KG1 (cell line): ENCODE measurements at regions not wholly inside any gene's neighbourhood (a gene's known extent, or its start where the extent isn't known, plus 50 kb on each side); places are given as distances from the start of the nearest gene placed in this dataset.
"Not testable (repeated sequence)": the region's sequence is repeated elsewhere in the genome, so short reads cannot be mapped to it uniquely, and the experiment has no call there.

ENCODE experiments used
- DNase-seq: peaks from one replicate; lab custom pipeline; 2025; lab: John Stamatoyannopoulos, UW

DNA sequence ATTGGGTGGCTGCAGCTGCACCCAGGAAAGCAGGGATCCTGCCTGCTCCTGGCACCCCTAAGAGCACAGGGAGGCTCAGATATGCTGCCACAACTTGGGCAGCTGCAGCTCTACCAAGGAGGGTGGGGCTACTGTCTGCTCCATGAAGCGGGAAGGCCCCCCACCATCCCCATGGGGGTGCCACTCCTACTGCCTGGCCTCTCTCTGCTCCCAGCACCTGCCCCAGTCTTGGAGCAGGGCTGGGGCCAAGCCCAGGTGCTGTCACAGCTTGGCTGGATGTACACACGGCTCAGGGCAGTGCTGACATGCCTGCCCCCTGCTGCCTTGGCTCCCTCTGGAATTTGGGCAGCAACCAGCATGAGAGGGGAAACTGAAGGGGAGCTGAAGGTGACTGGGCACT is 214.7 kb upstream of the PLPPR1 start:
- no peak for DNase-seq

DNA sequence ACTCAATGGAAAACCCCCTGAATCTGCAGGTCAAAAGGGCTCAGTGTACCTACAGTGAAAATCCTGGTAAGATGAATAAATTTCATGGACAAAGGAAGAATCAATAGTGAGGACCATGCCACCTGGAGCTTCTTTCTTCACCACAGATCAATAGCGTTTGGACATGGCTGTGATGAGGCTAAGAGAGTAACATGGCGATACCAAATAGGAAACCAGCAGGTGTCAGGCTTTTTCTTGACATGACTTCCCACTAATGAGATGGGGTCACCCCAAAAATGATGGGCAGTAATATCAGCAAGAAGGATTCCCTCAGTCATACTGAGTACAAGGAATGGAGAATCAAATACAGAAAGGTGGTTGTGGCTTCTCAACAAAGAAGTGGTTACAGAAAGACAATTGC is 208.5 kb upstream of the PLPPR1 start:
- DNase-seq = no peak

DNA sequence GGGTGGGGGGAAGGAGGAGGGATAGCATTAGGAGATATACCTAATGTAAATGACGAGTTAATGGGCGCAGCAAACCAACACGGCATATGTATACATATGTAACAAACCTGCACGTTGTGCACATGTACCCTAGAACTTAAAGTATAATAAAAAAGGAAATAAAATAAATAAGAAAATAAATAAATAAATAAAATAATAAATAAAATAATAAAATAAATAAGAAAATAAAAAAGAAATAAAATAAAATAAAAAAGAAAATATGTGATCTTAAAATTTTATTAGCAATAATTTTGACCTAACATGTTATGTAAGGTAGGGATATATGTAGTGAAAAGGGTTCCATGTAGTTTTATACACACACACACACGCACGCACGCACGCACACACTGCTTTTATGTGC is 195.5 kb upstream of the PLPPR1 start:
- not testable (repeated sequence) for DNase-seq

DNA sequence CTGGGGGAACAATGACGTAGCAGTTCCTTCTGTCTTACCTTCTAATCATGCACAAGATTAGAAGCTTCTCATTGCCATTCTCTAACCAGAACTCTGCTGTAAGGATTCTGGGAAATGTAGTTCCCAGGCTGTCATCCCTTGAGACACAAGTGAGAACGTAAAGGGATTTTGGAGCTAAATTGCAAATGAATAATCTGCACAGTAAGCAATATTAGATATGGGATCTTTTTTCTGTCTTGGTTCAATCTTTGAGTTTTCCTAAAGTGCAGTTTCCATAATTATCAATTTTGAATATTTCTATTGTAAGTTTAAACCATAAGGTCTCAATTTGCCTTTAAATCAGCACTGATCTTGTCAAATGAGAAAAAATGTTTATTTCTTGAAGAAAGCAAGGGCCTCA is 189.7 kb upstream of the PLPPR1 start:
- no peak for DNase-seq

DNA sequence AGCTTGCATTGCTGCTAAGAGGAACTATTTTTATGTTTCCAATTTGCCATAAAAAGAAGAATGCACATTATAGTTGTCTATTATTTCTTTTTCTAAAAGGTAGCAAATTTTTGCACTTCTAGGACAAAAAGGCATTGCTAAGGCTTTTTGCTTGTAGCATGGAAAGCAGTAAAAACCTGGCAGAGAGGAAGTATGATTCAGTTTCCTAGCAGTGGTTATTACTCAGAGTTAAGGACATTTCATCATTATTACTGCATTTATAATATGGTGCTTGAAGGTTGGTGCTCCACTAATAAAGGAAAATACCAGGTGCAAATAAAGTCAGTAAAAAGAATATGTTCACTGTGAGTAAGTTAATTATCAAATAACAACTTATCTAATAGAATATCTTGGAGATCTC is 179.8 kb upstream of the PLPPR1 start:
- no peak for DNase-seq

DNA sequence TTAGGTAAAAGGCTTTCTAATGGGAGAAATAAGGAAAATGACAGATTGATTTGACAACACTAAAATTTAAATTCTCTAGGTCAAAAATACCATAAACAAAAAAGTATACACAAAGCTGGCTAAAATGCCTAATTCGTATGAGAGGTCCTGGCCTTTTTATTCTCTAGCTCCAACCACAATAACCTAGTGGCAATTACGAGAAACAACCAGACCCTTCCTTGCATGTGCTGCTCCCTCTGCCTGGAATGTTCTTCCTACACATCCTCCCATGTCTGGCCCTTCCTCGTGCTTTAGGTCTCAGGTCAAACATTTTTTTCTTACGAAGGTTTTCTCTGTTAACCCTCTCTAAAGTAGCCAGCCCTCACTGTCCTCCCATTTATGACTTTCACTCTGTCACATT is 176.4 kb upstream of the PLPPR1 start:
- no peak for DNase-seq

DNA sequence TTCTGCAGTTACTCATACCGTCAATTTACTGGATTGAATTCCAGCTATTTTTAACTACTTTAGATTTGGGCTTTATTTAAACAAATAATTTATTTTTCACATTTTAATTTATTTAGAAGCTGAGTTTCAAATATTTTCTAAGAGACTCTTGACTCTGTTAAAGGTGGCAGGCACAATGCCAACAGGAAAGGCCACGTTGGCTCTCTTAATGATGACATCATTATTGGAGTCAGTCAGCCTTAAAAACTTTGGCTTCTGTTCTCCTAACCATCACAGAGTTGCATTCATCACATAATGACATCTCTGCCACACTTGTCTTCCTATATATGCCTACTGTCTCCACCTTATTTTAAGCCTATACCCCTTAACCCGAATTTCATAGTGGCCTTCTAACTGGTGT is 172.3 kb upstream of the PLPPR1 start:
- DNase-seq = no peak

DNA sequence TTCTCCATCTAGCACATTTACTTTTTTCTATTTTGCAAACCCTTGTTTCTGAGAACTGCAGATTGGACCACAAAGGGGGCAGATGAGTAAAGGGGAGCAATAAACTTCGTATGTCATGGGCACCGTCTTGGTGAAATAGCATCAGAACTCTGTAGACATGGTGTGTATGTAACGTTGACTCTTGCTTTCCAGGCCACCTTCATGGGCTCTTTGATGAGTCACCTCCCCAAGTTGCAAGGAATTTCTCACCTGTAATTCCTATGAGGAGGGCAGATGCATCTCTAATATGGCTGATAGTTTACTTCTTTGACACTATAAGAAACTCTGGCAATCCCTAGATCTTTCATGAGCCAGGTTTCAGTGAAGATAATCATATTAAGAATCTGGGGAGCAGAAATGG is 163.4 kb upstream of the PLPPR1 start:
- no peak for DNase-seq

DNA sequence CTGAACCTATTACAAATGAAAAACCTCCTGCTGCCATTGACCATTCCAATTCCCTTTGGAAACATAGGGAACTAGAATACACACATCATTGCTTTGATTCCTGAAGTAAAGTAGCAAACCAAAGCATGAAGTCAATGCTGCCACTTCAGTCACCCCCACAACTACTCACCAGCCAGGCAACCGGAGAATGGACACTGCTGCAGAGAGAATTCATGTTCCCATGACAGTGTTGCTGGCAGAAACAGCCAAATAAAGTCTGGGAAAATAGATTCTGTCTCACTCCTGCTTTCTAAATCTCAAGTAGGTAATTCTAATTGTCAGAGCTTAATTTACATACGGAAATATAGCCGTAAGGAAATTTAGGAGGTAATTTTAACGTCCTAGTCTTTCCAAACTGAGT is 162.9 kb upstream of the PLPPR1 start:
- no peak for DNase-seq

DNA sequence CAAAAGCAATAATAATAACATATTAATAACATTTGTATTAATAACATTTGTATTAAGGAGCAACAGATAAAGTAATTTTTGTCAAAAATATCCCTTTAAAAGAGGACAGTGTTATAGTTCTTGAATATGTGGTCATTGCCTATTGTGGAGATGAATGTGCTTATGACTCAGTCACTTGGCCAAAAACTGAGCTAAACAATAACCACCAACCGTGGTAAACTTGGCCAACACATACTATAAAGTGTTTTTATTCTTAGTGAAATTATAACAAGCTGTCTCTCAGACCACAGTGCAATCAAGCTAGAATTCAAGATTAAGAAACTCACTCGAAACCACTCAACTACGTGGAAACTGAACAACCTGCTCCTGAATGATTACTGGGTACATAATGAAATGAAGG is 159.2 kb upstream of the PLPPR1 start:
- DNase-seq = no peak

DNA sequence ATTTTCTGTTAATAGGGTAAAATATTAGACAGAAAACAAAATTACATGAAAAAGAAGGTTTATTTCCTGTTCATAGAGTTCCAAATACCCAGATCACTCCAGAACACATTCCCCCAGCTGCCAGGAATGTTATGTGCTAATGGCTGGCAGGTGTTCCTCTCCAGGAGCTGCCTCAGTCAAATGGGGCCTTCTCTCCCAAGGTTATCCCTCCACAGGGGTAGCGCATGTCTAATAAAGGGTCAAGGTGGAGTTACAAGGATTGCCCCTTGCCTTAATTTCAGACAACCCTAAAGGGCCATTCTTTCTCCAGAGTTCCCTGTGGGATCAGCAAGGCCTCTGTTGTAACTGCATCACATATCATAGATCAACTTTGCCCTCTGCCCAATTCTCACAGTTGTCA is 148.6 kb upstream of the PLPPR1 start:
- DNase-seq = no peak

DNA sequence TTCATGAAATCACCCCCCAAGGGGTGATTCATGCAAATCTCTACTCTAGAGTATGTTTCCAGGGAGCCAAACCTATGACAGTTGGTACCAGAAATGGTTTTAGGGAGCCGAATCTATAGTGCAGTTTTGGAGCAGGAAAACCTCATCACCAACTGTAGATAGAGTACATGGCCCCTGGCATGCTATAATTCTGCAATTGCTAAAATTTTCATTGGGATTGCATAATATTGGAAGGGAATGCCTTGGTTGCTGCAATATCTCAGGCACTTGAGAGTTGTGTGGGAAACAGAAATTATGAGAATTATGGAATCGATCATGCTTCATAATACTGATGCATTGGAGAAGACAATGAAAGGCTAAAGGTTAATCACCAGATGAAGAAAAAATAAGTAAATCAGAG is 148.2 kb upstream of the PLPPR1 start:
- DNase-seq = no peak

DNA sequence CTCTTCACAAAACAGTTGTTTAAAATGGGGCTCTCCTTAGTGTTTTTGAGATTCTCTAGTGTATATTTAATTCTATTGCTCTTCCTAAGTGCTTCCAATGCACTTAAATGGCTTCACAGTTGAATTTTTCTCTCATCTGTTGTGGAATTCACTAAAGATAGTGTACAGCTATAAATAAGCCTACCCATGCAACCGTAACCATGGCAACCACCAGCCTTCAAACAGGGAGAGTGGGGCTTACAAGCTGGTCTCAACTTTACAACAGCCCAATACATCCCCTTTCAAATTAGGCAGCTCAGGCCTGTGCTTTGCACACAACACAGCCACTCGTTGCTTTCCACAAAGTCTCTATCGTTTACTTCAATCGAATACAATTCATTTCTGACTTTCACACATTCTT is 144.0 kb upstream of the PLPPR1 start:
- no peak for DNase-seq

DNA sequence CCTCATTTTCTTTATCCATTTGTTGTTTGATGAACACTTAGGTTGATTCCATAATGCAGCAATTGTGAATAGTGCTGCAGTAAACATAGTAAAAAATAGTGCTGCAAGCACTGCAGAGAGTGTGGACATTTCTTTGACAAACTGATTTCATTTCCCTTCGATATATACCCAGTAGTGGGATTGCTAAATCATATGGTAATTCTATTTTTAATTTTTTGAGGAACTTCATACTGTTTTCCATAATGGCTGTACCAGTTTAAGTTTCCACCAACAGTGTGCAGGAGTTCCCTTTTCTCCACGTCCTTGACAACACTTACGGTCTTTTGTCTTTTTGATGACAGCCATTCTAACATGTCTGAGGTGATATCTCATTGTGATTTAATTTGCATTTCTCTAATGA is 138.2 kb upstream of the PLPPR1 start:
- DNase-seq = no peak

DNA sequence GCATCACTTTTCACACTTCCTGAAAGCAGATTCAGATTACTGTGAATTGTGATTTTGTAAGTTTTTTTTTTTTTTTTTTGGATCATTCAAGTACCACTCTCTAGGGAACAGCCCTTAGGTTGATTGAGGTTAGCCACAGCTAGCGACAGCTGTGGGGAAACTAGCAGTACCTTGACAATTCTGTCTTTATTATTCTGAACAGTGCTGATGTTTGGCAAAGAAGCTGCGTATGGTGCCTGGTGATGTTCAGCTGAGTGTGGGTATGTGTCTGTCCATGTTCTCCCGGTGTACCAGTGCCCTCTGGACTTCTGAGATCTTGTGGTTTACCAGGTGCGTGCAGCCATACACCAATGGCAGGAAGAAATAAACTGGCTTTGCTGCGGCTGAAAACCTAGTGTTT is 117.3 kb upstream of the PLPPR1 start:
- DNase-seq = no peak

DNA sequence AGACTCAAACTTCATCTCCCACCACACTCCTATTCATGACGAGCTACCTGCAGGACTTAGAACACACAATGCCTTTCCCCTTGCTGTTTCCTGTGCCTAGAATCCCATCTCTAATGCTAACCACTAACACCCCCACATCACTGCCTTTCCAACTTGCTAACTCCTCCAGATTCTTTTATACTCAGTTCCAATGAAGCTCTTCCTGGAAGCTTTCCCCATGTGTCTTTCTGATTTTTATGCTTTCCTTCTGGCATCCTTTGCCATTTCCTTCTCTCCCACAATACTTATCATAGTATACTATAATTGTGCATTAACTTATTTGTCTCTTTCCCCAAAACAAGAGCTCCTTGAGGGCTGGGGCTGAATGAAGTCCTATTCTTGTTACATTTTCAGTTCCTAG is 115.3 kb upstream of the PLPPR1 start:
- DNase-seq = no peak

DNA sequence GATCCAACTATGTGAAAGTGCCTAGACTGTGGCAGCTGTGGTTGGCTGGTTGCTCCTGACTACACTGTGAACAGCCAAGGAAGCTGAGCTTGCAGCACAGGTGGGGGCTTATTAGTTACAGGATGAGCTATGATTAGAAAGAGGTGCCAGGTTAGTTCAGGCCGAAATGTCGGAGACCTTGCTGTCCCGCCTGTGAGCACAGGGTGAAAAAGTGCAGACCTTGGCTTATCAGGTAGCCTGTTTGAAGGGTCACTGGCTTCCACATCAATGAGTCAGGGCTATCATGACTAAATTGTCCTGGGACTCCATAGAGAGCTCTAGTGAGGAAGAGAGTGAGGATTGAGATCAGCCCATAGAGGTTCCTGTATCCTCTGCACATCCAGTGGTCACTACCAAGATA is 114.3 kb upstream of the PLPPR1 start:
- no peak for DNase-seq

DNA sequence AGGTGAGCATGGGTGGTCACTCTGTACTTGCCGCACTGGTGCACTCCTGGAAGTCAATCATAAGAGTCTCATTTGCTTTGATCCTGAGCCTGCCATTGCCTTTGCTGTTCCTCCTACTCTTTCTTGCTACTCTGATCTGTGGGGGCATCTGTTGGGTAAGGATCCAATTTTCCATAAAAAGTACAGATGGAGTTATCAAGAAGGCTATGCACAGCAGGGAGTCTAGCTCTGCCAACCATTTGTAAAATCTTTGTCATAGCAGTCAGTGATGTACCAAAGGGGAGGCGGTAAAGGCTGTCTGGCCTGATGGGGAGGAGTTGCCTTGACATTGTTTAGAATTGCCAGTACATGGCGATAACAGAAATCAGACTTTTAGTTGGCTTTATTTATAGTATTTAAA is 109.0 kb upstream of the PLPPR1 start:
- DNase-seq = no peak

DNA sequence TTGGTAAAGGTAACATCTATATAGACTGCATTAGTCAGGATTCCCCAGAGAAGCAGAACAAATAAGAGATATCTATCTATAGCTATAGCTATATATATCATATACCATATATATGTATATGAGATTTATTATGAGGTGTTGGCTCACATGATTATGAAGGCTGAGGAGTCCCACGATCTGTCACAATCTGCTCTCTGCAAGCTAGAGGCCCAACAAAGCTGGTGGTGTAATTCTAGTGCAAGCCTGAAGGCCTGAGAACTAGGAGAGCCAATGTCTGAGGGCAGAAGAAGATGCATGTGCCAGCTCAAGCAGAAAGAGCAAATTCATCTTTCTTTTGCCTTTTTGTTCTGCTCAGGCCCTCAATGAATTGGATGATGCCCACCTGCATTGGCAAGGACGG is 102.2 kb upstream of the PLPPR1 start:
- DNase-seq = no peak

DNA sequence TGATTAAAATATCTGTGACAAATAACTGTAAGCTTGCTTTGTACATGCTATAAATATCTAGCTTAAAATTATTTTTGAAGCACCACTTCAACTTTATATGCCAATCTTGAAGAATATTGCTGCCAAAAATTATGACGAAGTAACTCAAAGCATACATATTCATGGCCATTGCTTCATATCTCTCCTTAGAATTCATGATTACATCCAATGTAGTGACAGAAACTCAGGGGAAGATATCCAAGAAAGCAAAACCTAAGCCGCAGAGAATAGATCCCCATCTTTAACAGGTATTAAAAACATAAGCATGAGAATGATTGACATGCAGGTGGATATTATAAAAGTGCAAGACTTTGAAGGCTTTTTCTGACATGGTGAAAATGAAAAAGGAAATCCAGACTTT is 100.8 kb upstream of the PLPPR1 start:
- no peak for DNase-seq

DNA sequence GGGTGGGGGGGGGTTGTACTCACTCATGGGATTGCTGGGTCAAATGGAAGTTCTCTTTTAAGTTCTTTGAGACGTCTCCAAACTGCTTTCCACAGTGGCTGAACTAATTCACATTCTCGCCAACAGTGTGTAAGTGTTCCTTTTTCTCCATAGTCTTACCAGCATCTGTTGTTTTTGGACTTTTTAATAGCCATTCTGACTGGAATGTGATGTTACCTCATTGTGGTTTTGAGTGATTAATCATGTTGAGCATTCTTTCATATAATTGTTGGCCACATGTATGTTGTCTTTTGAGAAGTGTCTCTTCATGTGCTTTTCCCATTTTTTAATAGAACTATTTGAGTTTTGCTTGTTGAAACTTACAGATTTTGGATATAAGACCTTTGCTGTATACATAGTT is 94.9 kb upstream of the PLPPR1 start:
- DNase-seq = no peak

DNA sequence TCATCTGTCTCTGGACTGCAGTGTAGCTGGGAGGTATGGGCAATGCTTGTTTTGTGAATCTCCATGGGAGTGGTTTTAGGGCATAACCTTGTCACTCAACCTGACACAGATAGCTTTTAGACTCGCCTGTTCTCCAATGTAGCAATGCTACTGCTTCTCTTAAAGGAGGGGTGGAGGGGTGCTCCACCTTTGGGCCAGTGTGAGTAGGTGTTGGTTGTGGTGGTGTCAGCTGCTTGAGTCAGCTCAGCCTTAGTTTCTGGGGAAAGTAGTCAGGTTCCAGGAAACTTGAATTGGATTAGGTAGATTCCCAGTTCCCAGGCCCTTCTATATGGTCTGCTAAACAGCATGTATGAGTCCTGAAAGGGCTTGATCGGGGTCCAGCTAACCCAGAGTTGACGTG is 91.1 kb upstream of the PLPPR1 start:
- DNase-seq = no peak

DNA sequence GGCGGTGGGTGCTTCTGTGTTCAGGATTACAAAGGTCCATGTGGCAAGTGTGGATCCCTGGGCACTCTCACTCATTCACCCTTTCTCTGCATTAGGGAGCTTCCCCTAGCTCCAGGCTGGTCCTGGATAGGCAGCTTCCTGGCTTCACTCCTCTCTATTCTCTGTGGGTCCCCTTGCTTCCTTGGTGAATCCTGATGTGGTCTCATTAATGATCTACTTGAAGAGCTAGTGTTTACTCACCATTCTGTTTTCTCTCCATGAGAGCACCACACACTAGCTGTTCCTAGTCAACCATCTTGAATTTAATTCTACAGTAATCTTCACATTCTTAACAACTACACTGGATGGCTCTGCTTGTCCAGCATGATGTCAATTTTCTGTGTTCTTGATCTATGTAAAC is 90.0 kb upstream of the PLPPR1 start:
- no peak for DNase-seq

DNA sequence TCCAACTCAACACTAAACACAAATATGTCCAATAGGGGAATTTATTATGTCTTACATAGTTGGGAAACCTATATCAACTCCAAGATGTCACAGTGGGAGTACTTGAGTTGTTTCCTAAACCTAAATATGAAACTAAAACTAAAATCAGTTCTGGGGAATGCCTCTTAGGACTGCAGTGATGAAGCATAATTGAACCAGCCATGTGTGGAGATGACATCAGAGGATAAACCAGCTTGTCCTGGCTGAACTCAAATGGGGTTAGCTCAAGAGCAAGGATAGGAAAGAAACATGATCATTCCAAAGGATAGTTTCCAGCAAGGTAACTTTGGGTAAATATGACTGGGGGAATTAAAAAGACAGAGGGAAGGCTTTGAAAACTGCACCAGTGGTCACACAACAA is 88.9 kb upstream of the PLPPR1 start:
- DNase-seq = no peak

DNA sequence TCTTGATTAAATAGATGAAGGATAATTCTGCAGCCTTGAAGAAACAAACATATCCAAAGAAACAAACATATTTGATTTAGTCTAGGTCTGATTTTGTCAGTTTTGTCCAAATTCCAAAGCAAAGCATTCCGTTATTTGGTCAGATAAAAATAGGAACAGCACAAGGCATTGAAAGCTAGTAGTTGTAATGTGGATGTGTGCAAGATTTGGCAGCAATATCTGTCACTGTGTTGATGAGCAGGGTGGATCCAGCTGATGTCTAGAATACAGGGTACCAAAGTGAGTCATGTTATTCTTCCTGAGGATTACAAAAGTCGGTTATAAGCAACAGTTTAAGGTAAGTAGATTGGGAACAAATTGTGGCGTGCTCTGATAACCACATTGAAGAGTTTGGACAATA is 69.3 kb upstream of the PLPPR1 start:
- no peak for DNase-seq
